GM19438 (cell line): ENCODE measurements at regions not wholly inside any gene's neighbourhood (a gene's known extent, or its start where the extent isn't known, plus 50 kb on each side); places are given as distances from the start of the nearest gene placed in this dataset.
"Not testable (repeated sequence)": the region's sequence is repeated elsewhere in the genome, so short reads cannot be mapped to it uniquely, and the experiment has no call there.

Experiments used
- ATAC-seq: cut with Tn5 transposase; IDR thresholded peaks from one replicate; pipeline ENCODE4 v1.9.1; 2021; ENCODE audit warnings: low read depth; ENCODE audit not compliant: unreplicated experiment

DNA sequence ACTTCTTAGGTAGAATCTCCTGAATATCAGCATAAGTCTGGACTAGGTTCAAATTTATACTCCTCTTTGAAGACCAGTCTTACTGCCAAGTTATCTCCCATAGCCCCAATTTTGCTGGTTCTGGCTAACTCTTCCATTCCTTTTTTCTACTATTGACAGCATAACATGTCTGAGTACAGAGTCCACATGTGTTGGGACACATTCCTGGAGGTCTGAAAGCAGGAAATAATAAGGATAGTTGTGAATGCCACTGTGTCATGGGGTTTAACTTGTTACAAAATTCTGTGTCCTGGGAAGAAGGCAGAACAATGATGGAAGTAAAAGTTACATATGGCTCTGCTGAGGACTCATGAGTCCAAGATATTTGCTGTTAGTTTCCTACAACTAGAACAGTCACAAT lies 57.4 kb upstream of the ZBTB20 start:
- no peak for ATAC-seq

DNA sequence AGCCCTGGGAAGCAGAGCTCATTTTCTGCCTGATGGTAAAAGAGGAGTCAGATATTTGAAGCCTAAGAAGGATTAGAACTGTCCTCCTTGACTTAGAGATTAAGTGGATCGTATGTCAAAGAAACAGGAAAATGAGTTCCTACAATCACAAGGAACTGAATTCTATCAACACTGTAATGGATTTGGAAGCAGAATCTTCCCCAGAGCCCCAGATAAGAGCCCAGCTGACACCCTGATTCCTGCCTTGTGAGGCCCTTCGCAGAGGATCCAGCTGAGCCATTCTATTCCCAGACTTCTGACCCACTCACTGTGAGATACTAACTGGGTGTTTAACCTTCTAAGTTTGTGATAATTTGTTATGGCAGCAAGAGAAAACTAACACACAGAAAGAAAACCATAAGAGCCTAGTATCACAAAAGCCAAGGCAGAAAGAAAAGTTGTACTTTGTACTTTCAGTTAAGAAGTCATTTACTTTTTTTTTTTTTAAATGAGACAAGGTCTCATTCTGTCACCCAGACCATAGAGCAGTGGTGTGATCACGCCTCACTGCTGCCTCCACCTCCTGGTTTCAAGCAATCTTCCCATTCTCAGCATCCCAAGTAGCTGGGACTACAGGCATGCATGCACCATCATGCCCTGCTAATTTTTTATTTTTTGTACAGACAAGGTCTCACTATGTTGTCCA lies 61.1 kb upstream of the ZBTB20 start:
- no peak for ATAC-seq

DNA sequence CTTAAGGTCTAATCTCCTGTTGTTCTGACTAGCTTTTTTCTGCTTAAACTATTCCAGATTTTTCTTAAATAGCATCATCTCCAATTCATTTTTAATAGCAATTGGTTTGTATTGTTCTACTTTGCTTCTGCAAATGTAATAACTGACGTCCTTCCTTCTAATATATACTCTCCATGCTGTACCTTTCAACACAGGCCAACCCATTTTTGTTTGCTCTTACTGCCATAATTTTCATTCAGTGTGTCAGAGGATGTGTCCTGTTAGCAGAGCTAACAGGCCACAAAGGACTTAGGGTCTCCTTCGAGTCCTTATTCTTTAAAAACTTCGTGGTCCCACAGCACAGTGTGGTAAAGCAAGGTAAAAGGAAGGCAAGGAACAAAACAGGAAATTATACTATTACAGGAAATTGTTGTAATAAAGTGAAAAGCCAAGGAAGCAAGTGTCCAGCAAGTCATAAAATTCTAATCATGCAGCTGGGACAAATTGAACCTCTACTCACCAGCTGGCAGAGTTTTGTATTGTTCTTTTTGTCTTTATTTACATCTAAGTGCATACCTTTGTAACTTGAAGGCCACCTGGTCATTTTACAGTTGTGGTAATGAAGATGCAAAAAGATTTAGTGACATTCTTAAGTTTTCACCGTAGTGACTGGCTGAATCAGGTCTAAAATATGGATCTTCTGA lies 64.9 kb upstream of the ZBTB20 start:
- ATAC-seq = no peak

- ATAC-seq = no peak
Measured at GRCh38 chr3:115212615-115213014, 65.5 kb upstream of the ZBTB20 start.

GRCh38 chr3:115213052-115213451 lies 66.0 kb upstream of the ZBTB20 start:
- ATAC-seq = not testable (repeated sequence)

- no peak for ATAC-seq
Measured at GRCh38 chr3:115217292-115217677, 70.2 kb upstream of the ZBTB20 start.

DNA sequence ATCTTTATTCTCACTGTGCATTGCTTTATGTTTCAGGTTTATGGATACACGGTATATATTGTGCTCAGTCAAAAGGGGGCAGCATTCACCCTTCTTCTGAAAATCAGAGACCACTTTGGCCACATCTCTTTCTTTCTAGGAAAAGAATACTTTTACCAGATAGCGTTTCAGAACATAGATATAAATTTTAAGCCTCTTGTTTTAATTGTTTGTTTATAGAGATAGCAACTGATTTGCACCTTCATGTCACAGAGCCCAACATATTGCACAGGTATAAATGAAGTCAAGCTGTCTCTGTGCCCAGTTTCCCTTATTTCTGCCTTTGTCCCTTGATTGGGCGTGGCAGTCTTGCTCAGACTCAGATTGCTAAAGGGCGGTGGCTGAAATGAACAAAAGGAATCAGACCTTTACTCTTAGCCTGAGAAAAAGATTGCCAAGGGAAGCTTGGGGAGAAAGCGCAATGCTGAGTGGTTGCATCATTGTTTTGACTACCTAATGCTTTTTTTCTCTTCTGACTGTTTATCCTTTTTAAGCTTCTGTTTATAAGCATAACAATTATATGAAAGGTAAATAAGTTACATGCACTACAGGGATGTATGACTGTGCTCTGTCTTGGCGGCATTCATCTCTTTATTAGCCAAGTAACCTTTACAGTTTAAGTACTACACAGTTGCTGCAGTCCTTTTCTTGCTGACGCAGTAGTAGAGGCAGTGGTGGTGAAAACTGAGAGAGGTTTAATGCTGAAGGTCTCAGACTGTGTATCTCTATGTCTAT lies 70.8 kb upstream of the ZBTB20 start:
- no peak for ATAC-seq

DNA sequence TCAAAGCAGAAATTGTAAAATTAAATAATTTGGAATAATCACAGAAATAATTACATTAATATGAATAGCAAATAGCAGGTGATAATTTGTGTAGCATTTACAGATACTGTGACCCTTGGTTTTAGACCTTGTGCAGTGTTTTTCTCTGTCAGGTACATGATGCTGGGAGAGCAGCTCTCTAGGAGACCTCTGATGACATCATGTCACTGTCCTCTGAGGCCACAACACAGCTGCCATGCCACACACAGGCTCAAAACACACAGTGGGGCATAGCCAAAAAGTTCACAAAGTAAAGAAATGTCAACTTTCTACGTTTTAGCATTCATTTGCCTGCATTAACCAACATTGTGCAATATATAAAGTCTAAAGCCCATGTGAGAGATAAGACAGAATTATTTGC lies 71.8 kb upstream of the ZBTB20 start:
- no peak for ATAC-seq

GRCh38 chr3:115224687-115225086 lies 77.6 kb upstream of the ZBTB20 start:
- ATAC-seq = no peak

DNA sequence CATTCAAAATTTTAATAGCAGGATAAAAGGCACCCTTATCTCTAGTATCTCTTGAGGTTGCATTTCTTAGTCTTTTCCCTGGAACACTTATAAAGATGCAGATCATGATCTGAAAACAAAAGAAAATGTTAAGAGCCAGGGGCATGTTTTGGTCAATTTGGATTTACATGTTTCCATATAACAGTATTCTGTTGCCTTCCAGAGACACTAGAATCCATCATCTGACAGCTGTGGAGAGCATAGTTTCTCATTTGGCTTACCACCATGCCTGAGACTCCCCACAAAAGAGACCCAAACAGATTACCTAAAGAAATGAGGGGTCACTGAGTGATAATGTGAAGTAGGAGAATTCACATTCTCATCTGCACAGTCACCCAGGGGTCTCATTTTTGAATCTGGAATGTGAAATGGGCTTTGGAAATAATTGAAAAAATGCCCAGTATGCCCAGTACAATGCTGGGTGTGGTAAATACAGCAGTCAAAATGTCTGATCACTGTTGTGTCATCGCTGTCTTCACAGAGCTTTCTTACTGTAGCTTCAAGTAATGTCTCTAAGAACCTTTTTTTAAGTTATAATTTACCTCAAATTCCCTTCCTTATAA lies 79.9 kb upstream of the ZBTB20 start:
- ATAC-seq = no peak

DNA sequence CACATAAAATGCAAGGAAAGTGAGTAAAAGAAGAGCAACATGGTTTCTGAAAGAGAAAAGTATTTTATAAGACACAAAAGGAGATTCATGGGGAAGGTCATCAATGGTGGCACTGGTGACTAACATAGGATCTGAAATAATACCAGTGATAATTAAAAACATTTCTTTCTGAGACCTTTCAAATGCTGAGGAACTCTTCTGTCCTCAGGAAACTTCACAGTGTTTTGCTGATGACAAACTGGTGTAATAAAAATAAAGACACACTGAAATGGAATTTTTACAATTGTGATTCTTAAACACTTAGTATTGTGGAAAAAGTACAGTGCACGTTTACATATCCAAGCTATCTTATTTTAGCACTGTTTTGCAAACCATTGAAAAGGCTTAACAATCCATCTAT lies 80.4 kb upstream of the ZBTB20 start:
- ATAC-seq = no peak

DNA sequence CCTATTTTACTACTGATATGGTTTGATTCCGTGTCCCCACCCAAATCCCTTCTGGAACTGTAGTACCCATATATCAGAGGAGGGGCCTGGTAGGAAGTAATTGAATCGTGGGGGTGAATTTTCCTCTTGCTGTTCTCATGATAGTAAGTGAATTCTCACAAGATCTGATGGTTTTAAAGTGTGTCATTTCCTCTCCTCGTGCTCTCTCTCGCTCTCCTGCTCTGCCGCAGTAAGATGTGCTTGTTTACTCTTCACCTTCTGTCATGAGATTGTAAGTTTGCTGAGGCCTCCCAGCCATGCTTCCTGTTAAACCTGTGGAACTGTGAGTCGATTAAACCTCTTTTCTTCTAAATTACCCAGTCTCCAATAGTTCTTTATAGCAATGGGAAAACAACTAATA lies 81.2 kb upstream of the ZBTB20 start:
- ATAC-seq = no peak

- ATAC-seq = no peak
Measured at GRCh38 chr3:115232167-115232566, 85.1 kb upstream of the ZBTB20 start.

DNA sequence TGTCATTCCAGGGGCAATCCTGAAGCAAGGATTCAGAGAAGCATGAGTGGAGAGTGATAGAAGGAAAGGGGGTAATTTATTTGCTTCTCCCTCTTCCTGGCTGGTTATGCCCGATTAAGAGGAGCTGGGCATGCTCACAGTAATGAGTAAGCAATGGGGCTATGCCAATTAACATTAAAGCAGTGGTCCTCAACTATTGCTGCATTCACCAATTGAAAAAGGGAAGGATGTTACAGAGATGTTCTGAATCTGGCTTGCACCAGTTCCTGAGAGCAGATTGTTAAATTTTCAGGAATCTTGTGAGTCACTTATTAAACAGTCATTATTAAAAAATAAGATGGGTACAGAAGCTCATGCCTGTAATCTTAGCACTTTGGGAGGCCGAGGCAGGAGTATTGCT lies 85.9 kb upstream of the ZBTB20 start:
- ATAC-seq = no peak

GRCh38 chr3:115236496-115236895 lies 89.4 kb upstream of the ZBTB20 start:
- ATAC-seq = no peak

- no peak for ATAC-seq
Measured at GRCh38 chr3:115239717-115240116, 92.6 kb upstream of the ZBTB20 start.

- no peak for ATAC-seq
Measured at GRCh38 chr3:115244350-115244749, 97.3 kb upstream of the ZBTB20 start.

GRCh38 chr3:115245438-115245837 lies 98.3 kb upstream of the ZBTB20 start:
- no peak for ATAC-seq

GRCh38 chr3:115245899-115246298 lies 98.8 kb upstream of the ZBTB20 start:
- no peak for ATAC-seq

DNA sequence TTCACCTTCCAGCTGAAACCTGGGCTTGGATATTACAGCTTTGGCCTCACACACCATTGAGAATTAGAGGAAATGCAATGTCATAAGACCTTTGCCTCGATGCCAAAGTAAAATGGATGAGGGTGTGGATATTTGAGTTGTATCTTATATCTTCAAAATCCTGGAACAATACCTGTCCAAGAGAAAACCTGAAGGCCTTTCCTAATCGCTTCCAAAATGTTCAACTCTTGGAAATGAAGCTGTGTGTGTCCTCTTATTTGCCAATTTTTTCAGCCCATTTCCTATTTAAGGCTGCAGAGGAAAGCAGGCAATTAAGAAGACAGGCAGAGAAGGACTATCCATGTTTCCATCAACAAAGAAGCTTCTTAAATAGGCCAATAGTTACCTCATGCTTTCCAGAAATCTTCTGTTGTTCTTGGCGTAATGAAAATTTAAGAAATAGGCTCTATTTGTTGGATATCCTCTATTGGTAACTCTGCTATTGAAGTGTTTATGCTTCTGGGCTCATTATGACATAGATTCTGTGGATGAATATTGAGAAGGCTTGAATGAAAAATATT lies 99.5 kb upstream of the ZBTB20 start:
- no peak for ATAC-seq

DNA sequence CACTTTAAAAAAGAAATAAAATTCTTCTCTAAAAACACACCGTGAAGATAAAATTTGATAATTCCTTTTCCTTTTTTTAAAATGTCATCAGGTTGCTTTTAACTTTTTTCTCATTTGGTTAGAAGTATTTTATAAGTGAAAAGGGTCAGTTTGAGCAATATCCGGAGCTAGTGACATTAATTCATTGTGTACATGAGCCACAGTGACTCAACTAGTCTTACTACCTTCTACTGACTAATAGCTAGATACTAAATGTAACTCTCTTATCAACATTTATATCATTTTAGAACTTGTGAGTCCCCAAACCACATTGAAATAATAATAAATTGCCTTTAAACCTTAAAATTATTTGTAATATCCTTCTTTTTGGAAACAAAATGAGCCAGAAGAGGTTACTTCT lies 101.2 kb upstream of the ZBTB20 start:
- no peak for ATAC-seq
